K562 (cell line): ENCODE measurements at regions not wholly inside any gene's neighbourhood (a gene's known extent, or its start where the extent isn't known, plus 50 kb on each side); places are given as distances from the start of the nearest gene placed in this dataset.

ENCODE experiments used
- ATAC-seq: fragments of 200-7000 bp; cut with Tn5 transposase; 3 replicates; pipeline ENCODE4 v1.9.1; 2020; ENCODE audit warnings: moderate library complexity
- BruUV-seq: library from RNA; stranded (reverse); fragments of 400-500 nt; replicated peaks from 2 replicates; lab custom pipeline; 2021; lab: Mats Ljungman, UMichigan
- CTCF ChIA-PET: fragments of 300-600 bp; formaldehyde crosslinking; extraction: SDS; loops from one replicate; lab custom pipeline; 2021; ENCODE audit warnings: low intra/inter-chr PET ratio; lab: Yijun Ruan, JAX
- POLR2A ChIA-PET: fragments of 300-600, 350-650 bp; sonication (Branson Sonifier 250); formaldehyde crosslinking; extraction: SDS; loops from one replicate; lab custom pipeline; 2021; ENCODE audit warnings: antibody characterized with exemption, inconsistent platforms; lab: Yijun Ruan, JAX
- DNase-seq, 4 experiments: peaks; one replicate each; pipeline versions ENCODE4 v3.0.0 to v3.0.0-alpha.2; 2011 to 2018; ENCODE audit warnings: low spot score in 3 of 4, mixed read lengths in 3 of 4; ENCODE audit errors: extremely low read depth in 1 of 4
- FAIRE-seq: peaks from 2 replicates; lab custom pipeline; 2011; peaks lifted over from hg19 to GRCh38; lab: Jason Lieb, UNC
- H2AFZ ChIP-seq: 2 replicates; pipeline ENCODE4 v1.6.0; 2011; ENCODE audit warnings: low read depth, low read length, control low read depth, inconsistent platforms
- H3K27ac ChIP-seq: fragments of 200-600 bp; 3 replicates; pipeline ENCODE4 v1.8.0; 2011; ENCODE audit warnings: low read depth, mild to moderate bottlenecking, control low read depth, inconsistent platforms, low read length, moderate library complexity, mixed read lengths; ENCODE audit errors: extremely low read depth
- H3K27me3 ChIP-seq, 2 experiments: fragments of 300-600 bp in 1 of 2; 2 replicates in 1 of 2; 3 replicates in 1 of 2; pipeline versions ENCODE4 v1.6.0 to v1.8.0; 2011; ENCODE audit warnings: inconsistent platforms in 2 of 2, low read length in 2 of 2, mild to moderate bottlenecking in 1 of 2, mixed read lengths in 1 of 2, moderate library complexity in 1 of 2; ENCODE audit not compliant: control insufficient read depth in 2 of 2, insufficient read depth in 2 of 2
- H3K36me3 ChIP-seq: fragments of 300-600 bp; 3 replicates; pipeline ENCODE4 v1.8.0; 2011; ENCODE audit warnings: mild to moderate bottlenecking, low read length, inconsistent platforms; ENCODE audit not compliant: control insufficient read depth, insufficient read depth
- H3K4me1 ChIP-seq, 2 experiments: fragments of 200-600 bp in 1 of 2; replicated peaks in 1 of 2; 2 replicates in 1 of 2; 3 replicates in 1 of 2; pipeline versions ENCODE4 v1.5.1 to v1.8.0; 2011; ENCODE audit warnings: inconsistent platforms in 2 of 2, low read length in 2 of 2, mild to moderate bottlenecking in 1 of 2, mixed read lengths in 1 of 2, moderate library complexity in 1 of 2; ENCODE audit not compliant: control insufficient read depth in 2 of 2, insufficient read depth in 2 of 2
- H3K4me2 ChIP-seq: 2 replicates; pipeline ENCODE4 v1.6.1; 2011; ENCODE audit warnings: low read length, control low read depth, inconsistent platforms, mixed read lengths; ENCODE audit not compliant: insufficient read depth
- H3K4me3 ChIP-seq: fragments of 200-600 bp; sonication (generic), shearing (Covaris generic); 2 replicates; pipeline ENCODE4 v1.5.1; 2016; ENCODE audit warnings: control low read depth, inconsistent platforms
- H3K79me2 ChIP-seq: fragments of 200-600 bp; 3 replicates; pipeline ENCODE4 v1.8.0; 2011; ENCODE audit warnings: low read length, inconsistent platforms; ENCODE audit not compliant: control insufficient read depth, insufficient read depth
- H3K9ac ChIP-seq, 2 experiments: 2 replicates each; pipeline versions ENCODE4 v1.6.0 to v1.6.1; 2011; ENCODE audit warnings: low read depth in 2 of 2, low read length in 2 of 2, control low read depth in 1 of 2, inconsistent platforms in 1 of 2, mild to moderate bottlenecking in 1 of 2, mixed read lengths in 1 of 2; ENCODE audit not compliant: insufficient read depth in 1 of 2
- H3K9me1 ChIP-seq: one replicate; pipeline ENCODE4 v1.6.0; 2011; ENCODE audit warnings: inconsistent platforms, mild to moderate bottlenecking, low read length, moderate library complexity; ENCODE audit not compliant: control insufficient read depth, insufficient read depth
- H3K9me3 ChIP-seq: replicated peaks from 2 replicates; pipeline ENCODE4 v1.5.1; 2011; ENCODE audit warnings: low read depth, low read length, inconsistent platforms; ENCODE audit not compliant: control insufficient read depth, insufficient read depth
- H4K20me1 ChIP-seq: replicated peaks from 2 replicates; pipeline ENCODE4 v1.6.1; 2011; ENCODE audit warnings: low read length, inconsistent platforms, mixed read lengths; ENCODE audit not compliant: control insufficient read depth, insufficient read depth
- RBM25 ChIP-seq: fragments of 200-400 bp; formaldehyde crosslinking; IDR thresholded peaks from 2 replicates; pipeline ENCODE4 v1.6.1; 2018; ENCODE audit warnings: low read length, low read depth, moderate library complexity; ENCODE audit not compliant: severe bottlenecking
- WGBS: fragments of 100-300 bp; shearing (Covaris generic); methylation state at CpG from one replicate; pipeline ENCODE4 v1.1.6; 2016; ENCODE audit warnings: low coverage, mixed read lengths; ENCODE audit not compliant: insufficient coverage; ENCODE audit errors: missing lambda C conversion rate; 5-methylcytosine and 5-hydroxymethylcytosine counted together
- in situ Hi-C: fragments of 300-500 bp; cut with MboI; formaldehyde crosslinking; loops from 4 replicates; pipeline ENCODE4 v1.15.0; 2018; ENCODE audit warnings: inconsistent platforms, mixed read lengths
- intact Hi-C: fragments of 100-400 bp; cut with micrococcal nuclease; formaldehyde crosslinking; loops from 2 replicates; pipeline ENCODE4 v1.14.2; 2022
- TF ChIP-seq, protein P1 (sequence below): fragments of 250-450 bp; sonication (Bioruptor Pico); IDR thresholded peaks from 2 replicates; pipeline ENCODE4 v1.5.0; 2021; ENCODE audit warnings: mild to moderate bottlenecking, borderline replicate concordance
- TF ChIP-seq, protein P2 (sequence below): sonication (generic); formaldehyde crosslinking; IDR thresholded peaks from 2 replicates; pipeline ENCODE4 v1.9.0; 2022; ENCODE audit warnings: mild to moderate bottlenecking, missing genetic modification reagents

DNA sequence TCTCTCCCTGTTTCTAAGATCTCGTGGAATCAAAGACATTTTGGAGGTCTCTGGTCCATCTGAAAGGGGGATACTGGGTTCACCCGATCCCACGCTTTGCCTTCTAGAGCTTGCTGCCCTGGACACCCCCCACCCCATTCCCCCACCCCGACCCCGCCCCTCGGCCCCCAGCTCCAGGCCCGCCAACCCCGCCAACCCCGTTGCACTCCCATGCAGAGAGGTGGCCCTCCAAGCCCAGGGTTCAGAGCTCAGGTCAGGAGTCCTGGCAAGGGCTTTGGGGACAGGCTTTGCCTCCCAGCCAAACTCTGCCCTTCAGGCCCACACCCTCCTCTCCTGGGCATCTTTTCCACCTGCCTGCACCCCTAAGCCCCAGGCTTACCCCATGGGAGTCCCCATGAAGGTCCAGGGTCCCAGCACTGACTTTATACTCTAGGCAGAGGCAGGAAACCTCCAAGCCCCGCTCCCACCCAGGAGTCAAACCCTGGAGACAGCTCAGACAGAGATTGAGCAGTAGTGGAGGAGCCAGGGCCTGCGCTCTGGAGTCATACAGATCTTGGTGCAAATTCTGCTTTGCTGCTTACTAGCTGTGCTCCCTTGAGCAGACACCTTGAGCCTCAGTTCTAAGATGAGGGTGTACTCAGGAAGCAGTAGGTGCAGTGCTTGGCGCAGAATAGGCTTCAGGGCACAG lies 155.9 kb downstream of the FOXD2 start:
- no peaks in the 10 kb centered on the region for H3K36me3 ChIP-seq
- no peak overlapping the region for H3K4me3 ChIP-seq
- 0 out of 2 replicates have a peak, but pooled peaks cover 3% of the 10 kb centered on the region for H3K9me3 ChIP-seq
- peaks cover 23 to 52% of the 10 kb centered on the region in 2 experiments; a peak in 4 of 5 replicates for H3K27me3 ChIP-seq
- H3K4me2 ChIP-seq = no peak overlapping the region
- no peak overlapping the region for H3K9ac ChIP-seq
- TF ChIP-seq, protein P1, sequence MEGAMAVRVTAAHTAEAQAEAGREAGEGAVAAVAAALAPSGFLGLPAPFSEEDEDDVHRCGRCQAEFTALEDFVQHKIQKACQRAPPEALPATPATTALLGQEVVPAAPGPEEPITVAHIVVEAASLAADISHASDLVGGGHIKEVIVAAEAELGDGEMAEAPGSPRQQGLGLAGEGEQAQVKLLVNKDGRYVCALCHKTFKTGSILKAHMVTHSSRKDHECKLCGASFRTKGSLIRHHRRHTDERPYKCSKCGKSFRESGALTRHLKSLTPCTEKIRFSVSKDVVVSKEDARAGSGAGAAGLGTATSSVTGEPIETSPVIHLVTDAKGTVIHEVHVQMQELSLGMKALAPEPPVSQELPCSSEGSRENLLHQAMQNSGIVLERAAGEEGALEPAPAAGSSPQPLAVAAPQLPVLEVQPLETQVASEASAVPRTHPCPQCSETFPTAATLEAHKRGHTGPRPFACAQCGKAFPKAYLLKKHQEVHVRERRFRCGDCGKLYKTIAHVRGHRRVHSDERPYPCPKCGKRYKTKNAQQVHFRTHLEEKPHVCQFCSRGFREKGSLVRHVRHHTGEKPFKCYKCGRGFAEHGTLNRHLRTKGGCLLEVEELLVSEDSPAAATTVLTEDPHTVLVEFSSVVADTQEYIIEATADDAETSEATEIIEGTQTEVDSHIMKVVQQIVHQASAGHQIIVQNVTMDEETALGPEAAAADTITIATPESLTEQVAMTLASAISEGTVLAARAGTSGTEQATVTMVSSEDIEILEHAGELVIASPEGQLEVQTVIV = no peak
- TF ChIP-seq RBM25 = peak; percentile 26
- TF ChIP-seq, protein P2, sequence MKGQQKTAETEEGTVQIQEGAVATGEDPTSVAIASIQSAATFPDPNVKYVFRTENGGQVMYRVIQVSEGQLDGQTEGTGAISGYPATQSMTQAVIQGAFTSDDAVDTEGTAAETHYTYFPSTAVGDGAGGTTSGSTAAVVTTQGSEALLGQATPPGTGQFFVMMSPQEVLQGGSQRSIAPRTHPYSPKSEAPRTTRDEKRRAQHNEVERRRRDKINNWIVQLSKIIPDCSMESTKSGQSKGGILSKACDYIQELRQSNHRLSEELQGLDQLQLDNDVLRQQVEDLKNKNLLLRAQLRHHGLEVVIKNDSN (CRISPR knock-in tag) = no peak
- ATAC-seq = no peak
- H3K27ac ChIP-seq = no peak overlapping the region
- H3K79me2 ChIP-seq = no peaks in the 10 kb centered on the region
- no peak for FAIRE-seq
- BruUV-seq = no TSS peak
- ChIA-PET POLR2A (interaction anchor here (1.3 kb wide), 1 partner anchor 10 kb away, joined by 3 read pairs; no protein-coding TSS in a partner anchor), CTCF (no interaction called here)
- no peaks in the 10 kb centered on the region for H3K9me1 ChIP-seq
- H4K20me1 ChIP-seq = no peaks in the 10 kb centered on the region
- H2AFZ ChIP-seq = no peak overlapping the region
- intact Hi-C loops = no loop called here
- in situ Hi-C loops = no loop called here
- no peak for DNase-seq
- 1% methylated on average over 6 of the region's 12 CpGs for WGBS
- H3K4me1 ChIP-seq = peaks cover 0 to 5% of the 10 kb centered on the region in 2 experiments; a peak in 1 of 5 replicates
